Mucosa of descending colon (tissue), 3 donors: ENCODE measurements at regions not wholly inside any gene's neighbourhood (a gene's known extent, or its start where the extent isn't known, plus 50 kb on each side); places are given as distances from the start of the nearest gene placed in this dataset.
"Not testable (repeated sequence)": the region's sequence is repeated elsewhere in the genome, so short reads cannot be mapped to it uniquely, and the experiment has no call there.

Experiments used
- ATAC-seq: fragments of 200-7000 bp; cut with Tn5 transposase; one replicate; pipeline ENCODE4 v1.9.1; 2020; ENCODE audit warnings: mild to moderate bottlenecking, moderate library complexity
- DNase-seq, 3 donors: peaks; one replicate each; pipeline ENCODE4 v3.0.0-alpha.2; 2020
- H3K36me3 ChIP-seq: fragments of 200-600 bp; one replicate; pipeline ENCODE4 v1.8.0; 2021; ENCODE audit warnings: low read depth, mild to moderate bottlenecking
- H3K4me1 ChIP-seq: fragments of 200-600 bp; one replicate; pipeline ENCODE4 v1.8.0; 2021; ENCODE audit warnings: low read depth, mild to moderate bottlenecking
- H3K4me3 ChIP-seq: fragments of 200-600 bp; one replicate; pipeline ENCODE4 v1.8.0; 2021; ENCODE audit warnings: mild to moderate bottlenecking
- H3K9me3 ChIP-seq: fragments of 200-600 bp; one replicate; pipeline ENCODE4 v1.8.0; 2021; ENCODE audit warnings: mild to moderate bottlenecking
- CTCF ChIP-seq: fragments of 200-600 bp; IDR thresholded peaks from one replicate; pipeline ENCODE4 v1.8.0; 2022; ENCODE audit warnings: antibody characterized with exemption, mild to moderate bottlenecking
- intact Hi-C, 2 donors: fragments of 100-400 bp; cut with DNase I in 1 of 2; cut with micrococcal nuclease in 1 of 2; formaldehyde crosslinking; loops; one replicate each; pipeline versions ENCODE4 v1.11.0 to v1.11.1; 2022; cut with DNase I, micrococcal nuclease
- donor health status: DM: no; HTN: no; CAD: no; lungs with moderate emphysema.
- donor health status: DM: no; HTN: no; CAD: no.
- donor health status: DM: no; HTN: yes; CAD: no.

GRCh38 chr5:82952326-82952725 lies 124.9 kb downstream of the TMEM167A start:
- H3K36me3 ChIP-seq, result no peaks in the 10 kb centered on the region
- no peak for DNase-seq
- intact Hi-C loops, result no loop called here

GRCh38 chr5:82944267-82944666 lies 132.9 kb downstream of the TMEM167A start:
- H3K4me3 ChIP-seq, H3K36me3 ChIP-seq, intact Hi-C loops, H3K4me1 ChIP-seq, DNase-seq, ATAC-seq, H3K9me3 ChIP-seq: not testable (repeated sequence)

More at GRCh38 chr5:82952326-82952725, 124.9 kb downstream of the TMEM167A start:
- no peak for TF ChIP-seq CTCF
- Histone ChIP-seq H3K4me3 (no peak overlapping the region), H3K9me3 (peaks cover 5% of the 10 kb centered on the region), H3K4me1 (no peaks in the 10 kb centered on the region)
- ATAC-seq, result no peak

GRCh38 chr5:82942083-82942881 lies 134.9 kb downstream of the TMEM167A start:
- ATAC-seq (no peak), DNase-seq (no peak)
- Histone ChIP-seq H3K9me3 (no peaks in the 10 kb centered on the region), H3K36me3 (no peaks in the 10 kb centered on the region), H3K4me1 (no peaks in the 10 kb centered on the region), H3K4me3 (no peak overlapping the region)
- TF ChIP-seq CTCF, result no peak
- intact Hi-C loops, result no loop called here

- Histone ChIP-seq H3K36me3 (no peaks in the 10 kb centered on the region), H3K4me1 (no peaks in the 10 kb centered on the region), H3K4me3 (no peak overlapping the region), H3K9me3 (no peaks in the 10 kb centered on the region)
- DNase-seq (no peak), ATAC-seq (no peak)
- TF ChIP-seq CTCF, result no peak
- intact Hi-C loops, result no loop called here
Measured at GRCh38 chr5:82938901-82939725, 138.1 kb downstream of the TMEM167A start.

GRCh38 chr5:82932473-82933220 lies 144.5 kb downstream of the TMEM167A start:
- H3K4me1 ChIP-seq, H3K9me3 ChIP-seq, H3K36me3 ChIP-seq, DNase-seq, intact Hi-C loops, ATAC-seq, H3K4me3 ChIP-seq: not testable (repeated sequence)

- intact Hi-C loops, result no loop called here
- no peak for TF ChIP-seq CTCF
- no peaks in the 10 kb centered on the region for H3K9me3 ChIP-seq
- no peak for DNase-seq
- no peaks in the 10 kb centered on the region for H3K36me3 ChIP-seq
- ATAC-seq, result no peak
- no peaks in the 10 kb centered on the region for H3K4me1 ChIP-seq
- no peak overlapping the region for H3K4me3 ChIP-seq
Measured at GRCh38 chr5:82931110-82931509, 146.1 kb downstream of the TMEM167A start.
